ENCODE measurements at regions not wholly inside any gene's neighbourhood (a gene's known extent, or its start where the extent isn't known, plus 50 kb on each side); places are given as distances from the start of the nearest gene placed in this dataset.

DNA sequence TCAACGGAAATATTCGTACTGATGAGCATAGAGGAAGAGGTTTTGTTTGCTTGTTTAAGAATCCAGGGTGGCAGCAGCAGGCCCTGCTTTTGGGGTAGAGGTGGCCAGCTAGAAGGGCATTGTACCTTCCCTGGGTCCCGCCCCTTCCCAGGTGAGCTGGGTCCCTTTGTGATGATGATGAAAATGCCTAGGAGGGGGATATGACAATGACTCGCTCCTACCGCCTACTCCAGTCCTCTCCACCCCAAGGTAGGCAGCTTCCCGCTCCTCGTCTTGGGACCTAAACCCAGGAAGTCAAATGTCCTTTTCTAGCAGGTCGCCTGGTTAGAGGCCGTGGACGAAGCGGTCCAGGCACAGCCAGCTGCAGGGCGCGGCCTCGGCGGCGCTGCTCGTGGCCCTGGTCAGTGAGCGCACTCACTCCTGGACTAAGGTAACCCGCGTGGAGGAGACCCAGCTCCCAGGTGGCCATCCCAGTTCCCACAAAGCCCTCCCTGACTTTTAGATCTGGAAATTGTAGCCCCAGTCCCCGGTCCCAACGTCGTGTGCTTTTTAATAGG lies 141.4 kb downstream of the LSMEM1 start:
- no peak overlapping the region for H3K4me3 Mint-ChIP-seq
- intact Hi-C loops (cut with micrococcal nuclease): no loop called here
- H3K27me3 Mint-ChIP-seq: no peaks in the 10 kb centered on the region
- H3K9me3 Mint-ChIP-seq: peaks cover 28% of the 10 kb centered on the region
- H3K36me3 Mint-ChIP-seq (ENCODE audit: low read depth): no peaks in the 10 kb centered on the region
- H3K27ac Mint-ChIP-seq: no peak overlapping the region
- H3K4me1 Mint-ChIP-seq (ENCODE audit: low read depth): no peaks in the 10 kb centered on the region

DNA sequence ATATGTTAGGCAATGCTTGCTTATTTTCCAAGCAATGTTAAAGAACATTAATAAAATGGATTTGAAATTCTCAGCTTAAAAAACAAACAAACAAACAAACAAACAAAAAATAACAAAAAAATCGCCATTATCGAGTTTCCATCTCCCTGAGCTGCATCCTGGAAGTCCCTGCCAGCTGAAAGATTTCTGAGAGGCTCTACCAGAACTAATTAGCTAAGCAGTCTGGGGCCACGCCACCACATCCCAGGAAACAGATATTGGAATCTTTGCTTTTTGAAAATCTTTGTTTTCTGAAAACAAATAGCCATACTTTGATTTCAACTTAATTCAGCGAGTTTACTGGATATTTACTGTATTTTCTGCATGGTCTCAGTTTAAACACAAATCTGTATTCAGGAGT lies 143.6 kb downstream of the LSMEM1 start:
- H3K27ac Mint-ChIP-seq: no peak overlapping the region
- no peaks in the 10 kb centered on the region for H3K36me3 Mint-ChIP-seq (ENCODE audit: low read depth)
- intact Hi-C loops (cut with micrococcal nuclease): no loop called here
- H3K27me3 Mint-ChIP-seq: no peaks in the 10 kb centered on the region
- no peaks in the 10 kb centered on the region for H3K4me1 Mint-ChIP-seq (ENCODE audit: low read depth)
- H3K4me3 Mint-ChIP-seq: no peak overlapping the region
- peaks cover 35% of the 10 kb centered on the region for H3K9me3 Mint-ChIP-seq

DNA sequence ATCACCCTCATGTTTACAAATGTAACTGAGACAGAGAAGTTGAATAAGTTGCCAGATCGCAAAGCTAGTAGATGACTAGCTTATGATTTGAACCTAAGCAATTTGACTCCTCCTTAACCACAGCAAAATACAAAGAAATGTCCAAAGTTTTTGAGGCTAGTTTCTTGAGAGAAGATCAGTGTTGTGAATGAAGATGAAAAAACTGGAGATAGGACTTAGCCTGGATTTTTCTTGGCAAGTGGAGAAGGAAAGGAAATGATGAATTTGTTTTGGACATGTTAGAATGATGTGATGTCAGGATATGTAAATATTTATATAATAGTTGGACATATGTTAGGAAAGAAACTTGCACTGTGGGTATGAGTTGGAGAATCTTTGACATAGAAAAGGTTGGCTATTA lies 149.8 kb downstream of the LSMEM1 start:
- no peaks in the 10 kb centered on the region for H3K27me3 Mint-ChIP-seq

DNA sequence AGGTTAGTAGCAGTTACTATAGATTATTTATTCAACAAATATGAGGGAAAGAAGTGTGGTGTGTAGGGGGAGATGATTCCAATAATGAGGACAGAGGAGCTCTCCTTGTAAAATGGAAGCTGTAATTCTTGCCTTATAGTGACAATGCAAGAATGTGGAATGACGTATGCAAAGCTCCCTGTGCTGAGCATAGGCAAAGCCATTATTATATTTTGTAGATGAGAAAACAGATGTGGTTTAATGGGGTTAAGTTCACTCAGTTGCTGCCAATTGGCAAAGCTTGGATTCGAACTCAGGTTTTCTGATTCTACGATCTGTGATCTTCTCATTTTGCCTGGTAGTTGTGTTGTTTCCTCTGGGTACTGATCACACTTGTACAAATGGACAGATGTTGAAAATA lies 153.3 kb downstream of the LSMEM1 start:
- no peaks in the 10 kb centered on the region for H3K4me1 Mint-ChIP-seq (ENCODE audit: low read depth)
- intact Hi-C loops (cut with micrococcal nuclease): no loop called here
- H3K9me3 Mint-ChIP-seq: no peaks in the 10 kb centered on the region
- no peaks in the 10 kb centered on the region for H3K36me3 Mint-ChIP-seq (ENCODE audit: low read depth)
- no peak overlapping the region for H3K27ac Mint-ChIP-seq
- no peaks in the 10 kb centered on the region for H3K27me3 Mint-ChIP-seq
- no peak overlapping the region for H3K4me3 Mint-ChIP-seq

More for the DNA sequence above, 149.8 kb downstream of the LSMEM1 start:
- Mint-ChIP-seq H3K4me3 (no peak overlapping the region), H3K27ac (no peak overlapping the region), H3K36me3 (ENCODE audit: low read depth) (no peaks in the 10 kb centered on the region), H3K4me1 (ENCODE audit: low read depth) (no peaks in the 10 kb centered on the region), H3K9me3 (peaks cover 12% of the 10 kb centered on the region)
- intact Hi-C loops (cut with micrococcal nuclease): no loop called here

DNA sequence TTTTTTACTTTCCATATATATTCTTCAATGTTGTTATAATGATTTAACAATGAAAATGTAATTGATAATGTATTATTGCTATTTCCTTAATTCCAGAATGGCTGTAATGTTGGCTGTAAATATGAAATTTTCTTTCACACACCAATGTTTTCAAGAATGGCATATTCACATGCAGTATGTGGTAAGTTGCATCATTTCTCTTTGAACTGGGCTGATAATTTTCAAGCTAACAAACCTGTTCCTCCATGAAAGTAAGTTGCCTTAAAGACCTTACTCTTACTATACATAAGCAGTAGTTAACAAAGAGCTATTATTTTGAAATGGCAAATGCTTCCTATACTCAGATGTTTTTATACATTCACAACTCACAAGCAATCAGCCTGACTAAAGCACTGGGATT lies 154.5 kb downstream of the TMEM168 start:
- Mint-ChIP-seq H3K27me3 (no peaks in the 10 kb centered on the region), H3K4me1 (ENCODE audit: low read depth) (no peaks in the 10 kb centered on the region), H3K27ac (no peak overlapping the region), H3K36me3 (ENCODE audit: low read depth) (no peaks in the 10 kb centered on the region), H3K4me3 (no peak overlapping the region), H3K9me3 (no peaks in the 10 kb centered on the region)
- intact Hi-C loops (cut with micrococcal nuclease): no loop called here

DNA sequence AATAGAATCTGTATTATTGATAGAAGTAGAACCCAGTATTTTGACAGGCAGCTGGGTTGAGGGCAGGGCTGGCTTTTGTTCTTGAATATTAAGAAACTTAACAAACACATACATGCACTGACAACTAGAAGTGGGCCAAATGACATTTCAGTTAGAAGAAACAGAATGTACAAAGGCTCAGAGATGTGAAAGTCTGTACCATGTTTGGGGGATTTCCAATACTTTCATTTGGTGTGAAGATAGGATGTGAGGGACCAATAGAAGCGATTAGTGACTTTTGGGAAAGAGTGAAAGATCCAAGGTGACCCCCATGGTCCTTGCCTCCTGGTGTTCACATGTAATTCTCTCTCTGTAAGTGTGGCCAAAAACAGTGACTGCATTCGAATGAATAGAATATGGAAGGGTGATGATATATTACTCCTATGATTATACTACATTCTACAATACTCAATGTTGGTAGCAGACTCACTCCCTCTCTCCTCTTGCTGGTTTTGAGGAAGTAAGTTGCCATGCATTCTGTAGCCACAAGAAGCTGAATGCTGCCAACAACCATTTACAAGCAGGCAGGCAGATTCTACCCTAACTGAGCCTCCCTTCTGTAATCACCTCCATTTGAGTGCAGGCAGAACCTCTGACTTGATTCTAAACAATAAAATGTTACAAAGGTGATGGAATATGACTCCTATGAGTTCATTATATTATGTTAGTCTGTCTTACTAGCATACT lies 151.4 kb downstream of the TMEM168 start:
- Mint-ChIP-seq H3K9me3 (peaks cover 20% of the 10 kb centered on the region), H3K4me3 (no peak overlapping the region), H3K27me3 (no peaks in the 10 kb centered on the region), H3K4me1 (ENCODE audit: low read depth) (no peaks in the 10 kb centered on the region), H3K36me3 (ENCODE audit: low read depth) (no peaks in the 10 kb centered on the region), H3K27ac (no peak overlapping the region)
- intact Hi-C loops (cut with micrococcal nuclease): no loop called here

DNA sequence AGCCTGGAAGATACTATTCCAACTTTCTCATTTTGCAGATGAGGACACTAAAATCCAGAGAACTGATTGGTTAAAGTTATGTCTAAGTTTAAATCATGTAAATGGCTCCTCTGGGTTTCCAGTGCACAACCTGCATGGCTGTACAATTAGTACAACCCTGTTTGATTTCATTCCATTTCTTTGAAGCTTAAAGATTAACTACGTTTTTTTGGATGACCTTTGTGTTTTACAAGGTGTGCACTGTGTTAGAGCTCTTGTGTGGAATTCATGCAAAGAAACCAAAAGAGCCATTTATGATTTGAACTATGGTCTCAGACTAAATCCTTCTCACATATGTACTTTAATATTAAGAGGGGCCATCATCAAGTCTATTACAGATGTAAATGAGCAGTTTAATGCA lies 149.5 kb downstream of the TMEM168 start:
- Mint-ChIP-seq H3K27me3 (no peaks in the 10 kb centered on the region), H3K36me3 (ENCODE audit: low read depth) (no peaks in the 10 kb centered on the region), H3K4me3 (no peak overlapping the region), H3K9me3 (peaks cover 38% of the 10 kb centered on the region), H3K4me1 (ENCODE audit: low read depth) (no peaks in the 10 kb centered on the region), H3K27ac (no peak overlapping the region)
- intact Hi-C loops (cut with micrococcal nuclease): no loop called here

DNA sequence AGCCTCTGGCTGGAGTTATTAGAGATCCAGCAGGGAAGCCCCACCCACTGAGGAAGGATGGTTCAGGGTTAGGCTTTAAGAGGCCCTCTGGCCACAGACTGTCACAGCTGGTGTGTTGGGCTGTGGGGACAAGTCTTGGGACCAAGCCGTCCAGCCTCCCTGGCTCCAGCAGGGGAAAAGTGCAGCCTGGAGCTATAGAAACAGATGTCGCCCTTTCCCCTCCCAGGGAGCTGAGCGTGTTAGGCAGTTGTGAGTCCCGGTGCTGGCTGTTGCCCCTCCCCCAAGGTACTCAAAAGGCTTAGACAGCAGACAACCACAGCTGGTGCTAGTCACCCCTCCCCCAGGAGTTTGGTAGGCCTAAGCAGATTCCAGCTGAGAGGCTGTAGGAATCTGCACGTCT lies 143.4 kb downstream of the TMEM168 start:
- no peaks in the 10 kb centered on the region for H3K4me1 Mint-ChIP-seq (ENCODE audit: low read depth)
- intact Hi-C loops (cut with micrococcal nuclease): no loop called here
- no peaks in the 10 kb centered on the region for H3K27me3 Mint-ChIP-seq
- H3K27ac Mint-ChIP-seq: no peak overlapping the region
- no peak overlapping the region for H3K4me3 Mint-ChIP-seq
- peaks cover 77% of the 10 kb centered on the region for H3K9me3 Mint-ChIP-seq
- no peaks in the 10 kb centered on the region for H3K36me3 Mint-ChIP-seq (ENCODE audit: low read depth)

DNA sequence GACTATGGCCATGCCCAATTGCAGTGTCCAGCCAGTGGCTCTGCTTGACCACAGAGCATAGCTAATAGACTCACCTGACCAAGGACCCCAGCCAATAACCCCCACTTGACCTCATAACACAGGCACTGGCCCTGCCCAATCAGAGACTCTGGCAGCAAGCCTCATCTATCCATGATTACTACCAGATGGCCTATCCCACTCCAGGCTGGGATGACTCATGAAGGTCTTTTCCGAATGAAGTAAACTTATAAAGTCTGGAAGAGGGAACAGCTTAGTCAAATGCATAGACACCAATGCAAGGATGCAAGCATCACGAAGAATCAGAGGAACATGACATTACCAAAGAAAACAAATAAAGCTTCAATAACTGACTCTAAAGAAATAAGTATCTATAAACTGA lies 141.4 kb downstream of the TMEM168 start:
- Mint-ChIP-seq H3K9me3 (peaks cover 58% of the 10 kb centered on the region), H3K4me1 (ENCODE audit: low read depth) (no peaks in the 10 kb centered on the region), H3K27me3 (no peaks in the 10 kb centered on the region), H3K36me3 (ENCODE audit: low read depth) (no peaks in the 10 kb centered on the region), H3K4me3 (no peak overlapping the region), H3K27ac (no peak overlapping the region)
- intact Hi-C loops (cut with micrococcal nuclease): no loop called here

DNA sequence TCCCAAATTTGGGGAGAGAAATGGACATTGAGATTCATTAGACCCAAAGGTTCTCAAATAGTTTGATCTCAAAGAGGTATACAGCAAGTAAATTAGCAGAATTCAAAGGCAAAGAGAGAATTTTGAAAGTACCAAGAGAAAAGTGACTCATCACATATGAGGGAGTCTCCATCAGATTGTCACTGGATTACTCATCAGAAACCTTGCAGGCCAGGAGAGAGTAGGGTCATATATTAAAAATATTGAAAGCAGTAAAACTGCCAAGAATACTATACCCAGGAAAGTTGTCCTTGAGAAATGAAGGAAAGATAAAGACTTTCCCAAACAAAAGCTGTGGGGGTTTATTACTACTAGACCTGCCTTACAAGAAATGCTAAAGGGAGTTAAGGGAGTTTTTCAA lies 140.6 kb downstream of the TMEM168 start:
- intact Hi-C loops (cut with micrococcal nuclease): no loop called here
- H3K36me3 Mint-ChIP-seq (ENCODE audit: low read depth): no peaks in the 10 kb centered on the region
- no peaks in the 10 kb centered on the region for H3K4me1 Mint-ChIP-seq (ENCODE audit: low read depth)
- no peak overlapping the region for H3K27ac Mint-ChIP-seq
- peaks cover 51% of the 10 kb centered on the region for H3K9me3 Mint-ChIP-seq
- H3K27me3 Mint-ChIP-seq: no peaks in the 10 kb centered on the region
- no peak overlapping the region for H3K4me3 Mint-ChIP-seq

DNA sequence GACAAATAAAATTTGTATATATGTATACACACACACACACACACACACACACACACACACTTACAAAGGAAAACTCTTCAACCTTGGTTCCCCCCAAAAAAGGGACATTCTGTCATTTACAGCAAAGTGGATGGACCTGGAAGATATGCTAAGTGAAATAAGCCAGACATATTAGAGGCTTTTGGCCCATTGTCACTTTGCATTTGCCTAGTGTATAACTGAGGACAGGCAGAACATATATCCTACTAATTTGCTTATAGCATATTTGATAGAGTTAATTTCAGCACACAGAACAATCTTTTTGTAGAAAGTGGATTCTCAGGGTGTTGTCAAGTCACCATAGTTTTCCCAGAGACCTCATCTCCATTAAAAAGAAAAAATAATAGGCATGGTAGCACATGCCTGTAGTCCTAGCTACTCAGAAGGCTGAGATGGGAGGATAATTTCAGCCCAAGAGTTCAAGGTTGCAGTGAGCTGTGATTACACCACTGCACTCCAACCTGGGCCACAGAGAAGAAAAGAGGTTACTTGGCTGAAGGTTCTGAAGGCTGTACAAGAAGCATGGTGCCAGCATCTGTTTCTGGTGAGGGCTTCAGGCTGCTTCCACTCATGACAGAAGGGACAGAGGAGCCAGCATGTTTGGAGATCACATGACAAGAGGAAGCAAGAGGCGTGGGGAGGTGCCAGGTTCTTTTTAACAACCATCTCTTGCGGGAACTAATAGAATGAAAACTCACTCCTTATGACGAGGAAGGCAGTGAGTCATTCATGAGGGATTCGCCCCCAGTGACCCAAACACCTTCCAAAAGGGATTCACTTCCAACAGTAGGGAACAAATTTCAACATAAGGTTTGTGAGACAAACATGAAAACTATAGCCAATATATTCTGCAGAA lies 135.6 kb downstream of the TMEM168 start:
- no peak overlapping the region for H3K4me3 Mint-ChIP-seq
- no peaks in the 10 kb centered on the region for H3K4me1 Mint-ChIP-seq (ENCODE audit: low read depth)
- no peaks in the 10 kb centered on the region for H3K27me3 Mint-ChIP-seq
- peaks cover 5% of the 10 kb centered on the region for H3K9me3 Mint-ChIP-seq
- intact Hi-C loops (cut with micrococcal nuclease): no loop called here
- H3K27ac Mint-ChIP-seq: no peak overlapping the region
- H3K36me3 Mint-ChIP-seq (ENCODE audit: low read depth): no peaks in the 10 kb centered on the region

DNA sequence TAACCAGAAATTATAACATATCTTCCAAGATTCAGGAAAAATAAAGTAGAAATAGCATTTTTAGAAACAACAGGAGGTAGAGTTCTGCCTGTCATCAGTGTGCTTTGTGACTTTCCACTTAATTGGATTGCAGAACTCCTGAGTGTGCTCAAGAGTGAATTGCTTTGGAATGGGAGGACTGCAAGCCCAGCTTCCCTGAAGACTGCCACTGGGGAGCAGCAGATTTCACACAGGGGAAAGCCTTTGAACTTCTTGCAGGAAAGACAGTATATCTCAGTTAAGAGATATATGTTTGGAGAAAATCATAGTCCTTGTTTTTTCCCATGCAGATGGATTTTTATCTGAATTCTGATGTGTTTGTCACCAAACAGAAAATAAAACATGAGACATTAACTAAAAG lies 124.5 kb downstream of the TMEM168 start:
- Mint-ChIP-seq H3K4me3 (no peak overlapping the region), H3K27me3 (no peaks in the 10 kb centered on the region), H3K9me3 (peaks cover 25% of the 10 kb centered on the region), H3K4me1 (ENCODE audit: low read depth) (no peaks in the 10 kb centered on the region), H3K27ac (no peak overlapping the region), H3K36me3 (ENCODE audit: low read depth) (no peaks in the 10 kb centered on the region)
- intact Hi-C loops (cut with micrococcal nuclease): no loop called here

DNA sequence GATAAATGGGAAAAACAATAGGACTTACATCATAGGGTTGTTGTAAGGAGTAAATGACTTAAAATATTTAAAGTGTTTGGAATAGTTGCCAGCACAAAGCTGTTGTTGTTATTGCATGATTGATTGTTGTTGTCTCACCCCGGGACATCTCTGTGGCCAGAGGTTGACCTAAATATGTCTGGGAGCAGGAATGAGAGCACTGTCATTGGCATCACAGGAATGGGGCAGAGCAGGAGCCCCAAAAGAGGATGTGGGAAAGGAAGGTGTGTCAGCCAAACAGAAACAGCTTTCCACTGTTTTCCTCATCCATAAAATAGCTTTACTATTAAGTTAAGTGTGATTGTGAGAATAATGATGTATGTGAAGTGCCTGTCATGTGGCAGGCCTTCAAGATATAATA lies 121.6 kb downstream of the TMEM168 start:
- Mint-ChIP-seq H3K4me1 (ENCODE audit: low read depth) (no peaks in the 10 kb centered on the region), H3K36me3 (ENCODE audit: low read depth) (no peaks in the 10 kb centered on the region), H3K4me3 (no peak overlapping the region), H3K27ac (no peak overlapping the region), H3K9me3 (peaks cover 12% of the 10 kb centered on the region), H3K27me3 (no peaks in the 10 kb centered on the region)
- intact Hi-C loops (cut with micrococcal nuclease): no loop called here

DNA sequence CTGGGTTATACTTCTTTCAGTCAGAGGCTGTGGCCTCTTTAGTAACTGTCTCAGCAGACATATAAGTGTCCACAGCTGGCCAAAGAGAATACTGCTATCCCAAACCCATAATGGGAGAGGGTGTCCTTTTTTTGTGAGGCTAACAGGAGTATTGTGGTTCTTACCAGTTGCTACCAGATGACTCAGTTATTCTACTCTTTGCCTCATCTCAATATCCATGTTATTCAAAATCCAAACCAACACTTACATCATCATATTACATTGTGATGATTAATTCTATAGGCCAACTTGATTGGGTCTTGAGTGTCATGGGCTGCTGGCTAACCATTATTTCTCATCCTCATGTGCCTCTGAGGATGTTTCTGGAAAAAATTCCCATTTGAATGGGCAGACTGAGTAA lies 120.9 kb downstream of the TMEM168 start:
- H3K4me1 Mint-ChIP-seq (ENCODE audit: low read depth): no peaks in the 10 kb centered on the region
- H3K36me3 Mint-ChIP-seq (ENCODE audit: low read depth): no peaks in the 10 kb centered on the region
- H3K9me3 Mint-ChIP-seq: peaks cover 12% of the 10 kb centered on the region
- intact Hi-C loops (cut with micrococcal nuclease): no loop called here
- no peak overlapping the region for H3K4me3 Mint-ChIP-seq
- H3K27me3 Mint-ChIP-seq: no peaks in the 10 kb centered on the region
- H3K27ac Mint-ChIP-seq: no peak overlapping the region

Measured in dendritic cell treated with granulocyte-macrophage colony-stimulating factor and Interleukin-4, amounts not matched to agents 40 ng/mL and 50 ng/mL, for 4 days (primary cell).